ENCODE measurements at regions not wholly inside any gene's neighbourhood (a gene's known extent, or its start where the extent isn't known, plus 50 kb on each side); places are given as distances from the start of the nearest gene placed in this dataset.
"Not testable (repeated sequence)": the region's sequence is repeated elsewhere in the genome, so short reads cannot be mapped to it uniquely, and the experiment has no call there.

- not testable (repeated sequence) for H3K4me3 ChIP-seq (ENCODE audit: low read depth, low read length); H3K9me3 ChIP-seq (ENCODE audit: control insufficient read depth, insufficient read depth, low read length); H3K4me1 ChIP-seq (ENCODE audit: control insufficient read depth, insufficient read depth, low read length); DNase-seq (ENCODE audit: low read depth in 4 of 6, low spot score in 6 of 6); H3K27ac ChIP-seq (ENCODE audit: low read depth, low read length); H3K27me3 ChIP-seq (ENCODE audit: control insufficient read depth, insufficient read depth, low read length); H3K36me3 ChIP-seq (ENCODE audit: control insufficient read depth, insufficient read depth, low read length)
- no CpG with 5 or more reads among the region's 1 CpG for WGBS (ENCODE audit: insufficient coverage)
Observed at GRCh38 chr1:222051311-222051710, 309.4 kb upstream of the DUSP10 start.

- WGBS (ENCODE audit: insufficient coverage), result 98% methylated on average over 28 of the region's 28 CpGs
- not testable (repeated sequence) for H3K9me3 ChIP-seq (ENCODE audit: control insufficient read depth, insufficient read depth, low read length); H3K27me3 ChIP-seq (ENCODE audit: control insufficient read depth, insufficient read depth, low read length); H3K27ac ChIP-seq (ENCODE audit: low read depth, low read length); DNase-seq (ENCODE audit: low read depth in 4 of 6, low spot score in 6 of 6); H3K4me1 ChIP-seq (ENCODE audit: control insufficient read depth, insufficient read depth, low read length); H3K4me3 ChIP-seq (ENCODE audit: low read depth, low read length); H3K36me3 ChIP-seq (ENCODE audit: control insufficient read depth, insufficient read depth, low read length)
Observed at GRCh38 chr1:222049661-222050060, 307.8 kb upstream of the DUSP10 start.

GRCh38 chr1:222049176-222049575 is 307.3 kb upstream of the DUSP10 start:
- WGBS (ENCODE audit: insufficient coverage), result 77% methylated on average over 4 of the region's 4 CpGs
- no peak overlapping the region for H3K27ac ChIP-seq (ENCODE audit: low read depth, low read length)
- H3K4me3 ChIP-seq (ENCODE audit: low read depth, low read length), result no peak overlapping the region
- DNase-seq (ENCODE audit: low read depth in 4 of 6, low spot score in 6 of 6), result no peak
- H3K9me3 ChIP-seq (ENCODE audit: control insufficient read depth, insufficient read depth, low read length), result no peaks in the 10 kb centered on the region
- H3K36me3 ChIP-seq (ENCODE audit: control insufficient read depth, insufficient read depth, low read length), result no peaks in the 10 kb centered on the region
- H3K4me1 ChIP-seq (ENCODE audit: control insufficient read depth, insufficient read depth, low read length), result no peaks in the 10 kb centered on the region
- H3K27me3 ChIP-seq (ENCODE audit: control insufficient read depth, insufficient read depth, low read length), result no peaks in the 10 kb centered on the region

- Histone ChIP-seq H3K4me1 (ENCODE audit: control insufficient read depth, insufficient read depth, low read length) (peaks cover 7% of the 10 kb centered on the region), H3K27ac (ENCODE audit: low read depth, low read length) (no peak overlapping the region), H3K9me3 (ENCODE audit: control insufficient read depth, insufficient read depth, low read length) (no peaks in the 10 kb centered on the region), H3K36me3 (ENCODE audit: control insufficient read depth, insufficient read depth, low read length) (no peaks in the 10 kb centered on the region), H3K4me3 (ENCODE audit: low read depth, low read length) (no peak overlapping the region), H3K27me3 (ENCODE audit: control insufficient read depth, insufficient read depth, low read length) (no peaks in the 10 kb centered on the region)
- DNase-seq (ENCODE audit: low read depth in 4 of 6, low spot score in 6 of 6), result peak in 1 of 6 donors; percentile 40
- no CpG with 5 or more reads among the region's 4 CpGs for whole genome bisulfite sequencing (ENCODE audit: insufficient coverage)
Observed at GRCh38 chr1:222048094-222048595, 306.3 kb upstream of the DUSP10 start.

- no peaks in the 10 kb centered on the region for H3K27me3 ChIP-seq (ENCODE audit: control insufficient read depth, insufficient read depth, low read length)
- no CpG with 5 or more reads among the region's 3 CpGs for WGBS (ENCODE audit: insufficient coverage)
- H3K4me3 ChIP-seq (ENCODE audit: low read depth, low read length), result no peak overlapping the region
- no peak for DNase-seq (ENCODE audit: low read depth in 4 of 6, low spot score in 6 of 6)
- H3K9me3 ChIP-seq (ENCODE audit: control insufficient read depth, insufficient read depth, low read length), result no peaks in the 10 kb centered on the region
- H3K36me3 ChIP-seq (ENCODE audit: control insufficient read depth, insufficient read depth, low read length), result no peaks in the 10 kb centered on the region
- peaks cover 7% of the 10 kb centered on the region for H3K4me1 ChIP-seq (ENCODE audit: control insufficient read depth, insufficient read depth, low read length)
- H3K27ac ChIP-seq (ENCODE audit: low read depth, low read length), result no peak overlapping the region
Observed at GRCh38 chr1:222047366-222047765, 305.5 kb upstream of the DUSP10 start.

GRCh38 chr1:222046684-222047263 is 304.9 kb upstream of the DUSP10 start:
- Histone ChIP-seq H3K4me1 (ENCODE audit: control insufficient read depth, insufficient read depth, low read length) (peaks cover 7% of the 10 kb centered on the region), H3K27ac (ENCODE audit: low read depth, low read length) (no peak overlapping the region), H3K27me3 (ENCODE audit: control insufficient read depth, insufficient read depth, low read length) (no peaks in the 10 kb centered on the region), H3K36me3 (ENCODE audit: control insufficient read depth, insufficient read depth, low read length) (no peaks in the 10 kb centered on the region), H3K9me3 (ENCODE audit: control insufficient read depth, insufficient read depth, low read length) (no peaks in the 10 kb centered on the region), H3K4me3 (ENCODE audit: low read depth, low read length) (no peak overlapping the region)
- 100% methylated on average over 2 of the region's 3 CpGs for WGBS (ENCODE audit: insufficient coverage)
- no peak for DNase-seq (ENCODE audit: low read depth in 4 of 6, low spot score in 6 of 6)

- 97% methylated on average over 3 of the region's 3 CpGs for WGBS (ENCODE audit: insufficient coverage)
- H3K27ac ChIP-seq (ENCODE audit: low read depth, low read length), result no peak overlapping the region
- no peaks in the 10 kb centered on the region for H3K36me3 ChIP-seq (ENCODE audit: control insufficient read depth, insufficient read depth, low read length)
- no peak for DNase-seq (ENCODE audit: low read depth in 4 of 6, low spot score in 6 of 6)
- peaks cover 7% of the 10 kb centered on the region for H3K4me1 ChIP-seq (ENCODE audit: control insufficient read depth, insufficient read depth, low read length)
- H3K9me3 ChIP-seq (ENCODE audit: control insufficient read depth, insufficient read depth, low read length), result no peaks in the 10 kb centered on the region
- no peak overlapping the region for H3K4me3 ChIP-seq (ENCODE audit: low read depth, low read length)
- H3K27me3 ChIP-seq (ENCODE audit: control insufficient read depth, insufficient read depth, low read length), result no peaks in the 10 kb centered on the region
Observed at GRCh38 chr1:222045786-222046185, 303.9 kb upstream of the DUSP10 start.

- 92% methylated on average over 1 of the region's 3 CpGs for WGBS (ENCODE audit: insufficient coverage)
- Histone ChIP-seq H3K36me3 (ENCODE audit: control insufficient read depth, insufficient read depth, low read length) (no peaks in the 10 kb centered on the region), H3K4me3 (ENCODE audit: low read depth, low read length) (no peak overlapping the region), H3K27me3 (ENCODE audit: control insufficient read depth, insufficient read depth, low read length) (no peaks in the 10 kb centered on the region), H3K4me1 (ENCODE audit: control insufficient read depth, insufficient read depth, low read length) (peaks cover 7% of the 10 kb centered on the region), H3K9me3 (ENCODE audit: control insufficient read depth, insufficient read depth, low read length) (no peaks in the 10 kb centered on the region), H3K27ac (ENCODE audit: low read depth, low read length) (no peak overlapping the region)
- DNase-seq (ENCODE audit: low read depth in 4 of 6, low spot score in 6 of 6), result no peak
Observed at GRCh38 chr1:222045236-222045635, 303.3 kb upstream of the DUSP10 start.

- Histone ChIP-seq H3K4me3 (ENCODE audit: low read depth, low read length) (no peak overlapping the region), H3K27me3 (ENCODE audit: control insufficient read depth, insufficient read depth, low read length) (no peaks in the 10 kb centered on the region), H3K36me3 (ENCODE audit: control insufficient read depth, insufficient read depth, low read length) (no peaks in the 10 kb centered on the region), H3K9me3 (ENCODE audit: control insufficient read depth, insufficient read depth, low read length) (no peaks in the 10 kb centered on the region), H3K4me1 (ENCODE audit: control insufficient read depth, insufficient read depth, low read length) (peaks cover 7% of the 10 kb centered on the region), H3K27ac (ENCODE audit: low read depth, low read length) (no peak overlapping the region)
- 69% methylated on average over 7 of the region's 9 CpGs for WGBS (ENCODE audit: insufficient coverage)
- DNase-seq (ENCODE audit: low read depth in 4 of 6, low spot score in 6 of 6), result peak in 3 of 6 donors; percentile 23 to 73 (median 44)
Observed at GRCh38 chr1:222043444-222044292, 301.8 kb upstream of the DUSP10 start.

- Histone ChIP-seq H3K4me3 (ENCODE audit: low read depth, low read length) (no peak overlapping the region), H3K27me3 (ENCODE audit: control insufficient read depth, insufficient read depth, low read length) (no peaks in the 10 kb centered on the region), H3K9me3 (ENCODE audit: control insufficient read depth, insufficient read depth, low read length) (no peaks in the 10 kb centered on the region), H3K27ac (ENCODE audit: low read depth, low read length) (no peak overlapping the region), H3K4me1 (ENCODE audit: control insufficient read depth, insufficient read depth, low read length) (peaks cover 7% of the 10 kb centered on the region), H3K36me3 (ENCODE audit: control insufficient read depth, insufficient read depth, low read length) (no peaks in the 10 kb centered on the region)
- 100% methylated on average over 3 of the region's 6 CpGs for WGBS (ENCODE audit: insufficient coverage)
- no peak for DNase-seq (ENCODE audit: low read depth in 4 of 6, low spot score in 6 of 6)
Observed at GRCh38 chr1:222042120-222042519, 300.2 kb upstream of the DUSP10 start.

Measured in spinal cord (tissue), 9 donors.